ENCODE measurements at regions not wholly inside any gene's neighbourhood (a gene's known extent, or its start where the extent isn't known, plus 50 kb on each side); places are given as distances from the start of the nearest gene placed in this dataset.

DNA sequence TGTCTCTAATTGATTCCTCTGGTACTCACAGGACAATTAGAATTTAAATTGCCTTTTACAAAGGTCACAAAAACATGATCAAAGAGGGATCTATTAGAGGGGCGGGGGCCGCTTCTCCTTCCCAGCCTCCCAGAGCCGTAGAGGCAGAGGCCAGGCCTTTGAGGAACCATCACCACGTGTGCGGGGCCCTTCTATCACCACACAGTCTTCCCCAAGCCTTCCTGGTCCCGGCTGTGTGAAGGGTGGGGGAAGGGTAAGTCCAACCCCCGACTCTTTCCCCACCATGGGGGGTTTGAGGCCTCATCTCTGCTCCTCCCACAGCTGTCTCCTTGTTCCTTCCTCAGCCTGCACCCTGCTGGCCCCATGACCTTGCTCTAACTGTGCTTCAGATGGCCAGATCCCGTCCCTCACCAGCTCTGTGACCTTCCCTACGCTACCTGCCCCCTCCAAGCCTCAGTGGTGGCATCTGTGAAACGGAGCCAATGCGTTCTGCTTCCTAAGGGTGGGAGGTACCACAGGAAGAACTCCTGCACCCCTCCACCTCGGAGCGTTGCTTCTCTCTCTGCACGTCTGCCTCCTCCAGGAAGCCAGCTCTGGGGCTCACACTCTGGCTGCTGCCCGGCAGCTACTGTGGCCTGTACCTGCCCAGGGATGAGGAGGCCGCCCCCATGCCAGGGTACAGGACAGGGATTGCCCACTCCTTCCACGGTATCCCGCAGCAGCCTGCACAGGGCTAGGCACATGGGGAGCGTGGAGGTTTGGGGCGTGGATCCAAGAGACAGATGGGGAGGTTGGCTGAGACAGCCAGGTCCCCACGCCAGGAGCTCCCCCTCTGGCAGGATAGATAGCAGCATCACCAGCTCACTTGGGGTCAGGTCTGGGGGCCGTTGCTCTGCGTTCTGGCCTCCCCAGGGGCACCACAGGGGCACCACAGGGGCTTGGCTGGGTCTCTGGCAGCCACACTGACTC, 83.8 kb downstream of the LINGO1 start:
- Mint-ChIP-seq H3K27ac (ENCODE audit: unreplicated experiment) (no peak overlapping the region), H3K9me3 (ENCODE audit: unreplicated experiment) (no peaks in the 10 kb centered on the region), H3K36me3 (ENCODE audit: unreplicated experiment) (no peaks in the 10 kb centered on the region), H3K4me3 (ENCODE audit: unreplicated experiment) (no peak overlapping the region), H3K27me3 (ENCODE audit: unreplicated experiment) (no peaks in the 10 kb centered on the region), H3K4me1 (ENCODE audit: unreplicated experiment) (peaks cover 6% of the 10 kb centered on the region)
- no peak for TF ChIP-seq CTCF (IDR thresholded peaks at IDR 0.05)
- DNase-seq (ENCODE audit: extremely low spot score, unreplicated experiment): no peak

GRCh38 chr15:77547801-77548588, 84.7 kb downstream of the LINGO1 start:
- no peak for DNase-seq (ENCODE audit: extremely low spot score, unreplicated experiment)
- peaks cover 13% of the 10 kb centered on the region for H3K4me1 Mint-ChIP-seq (ENCODE audit: unreplicated experiment)
- TF ChIP-seq CTCF (IDR thresholded peaks at IDR 0.05): no peak
- H3K36me3 Mint-ChIP-seq (ENCODE audit: unreplicated experiment): no peaks in the 10 kb centered on the region
- H3K27me3 Mint-ChIP-seq (ENCODE audit: unreplicated experiment): no peaks in the 10 kb centered on the region
- H3K4me3 Mint-ChIP-seq (ENCODE audit: unreplicated experiment): no peak overlapping the region
- no peaks in the 10 kb centered on the region for H3K9me3 Mint-ChIP-seq (ENCODE audit: unreplicated experiment)
- H3K27ac Mint-ChIP-seq (ENCODE audit: unreplicated experiment): no peak overlapping the region

- no peak for DNase-seq (ENCODE audit: extremely low spot score, unreplicated experiment)
- H3K36me3 Mint-ChIP-seq (ENCODE audit: unreplicated experiment): no peaks in the 10 kb centered on the region
- peaks cover 24% of the 10 kb centered on the region for H3K4me1 Mint-ChIP-seq (ENCODE audit: unreplicated experiment)
- no peak overlapping the region for H3K4me3 Mint-ChIP-seq (ENCODE audit: unreplicated experiment)
- no peaks in the 10 kb centered on the region for H3K27me3 Mint-ChIP-seq (ENCODE audit: unreplicated experiment)
- TF ChIP-seq CTCF (IDR thresholded peaks at IDR 0.05): no peak
- H3K27ac Mint-ChIP-seq (ENCODE audit: unreplicated experiment): no peak overlapping the region
- no peaks in the 10 kb centered on the region for H3K9me3 Mint-ChIP-seq (ENCODE audit: unreplicated experiment)
These were observed 85.8 kb downstream of the LINGO1 start for GRCh38 chr15:77546870-77547269.

DNA sequence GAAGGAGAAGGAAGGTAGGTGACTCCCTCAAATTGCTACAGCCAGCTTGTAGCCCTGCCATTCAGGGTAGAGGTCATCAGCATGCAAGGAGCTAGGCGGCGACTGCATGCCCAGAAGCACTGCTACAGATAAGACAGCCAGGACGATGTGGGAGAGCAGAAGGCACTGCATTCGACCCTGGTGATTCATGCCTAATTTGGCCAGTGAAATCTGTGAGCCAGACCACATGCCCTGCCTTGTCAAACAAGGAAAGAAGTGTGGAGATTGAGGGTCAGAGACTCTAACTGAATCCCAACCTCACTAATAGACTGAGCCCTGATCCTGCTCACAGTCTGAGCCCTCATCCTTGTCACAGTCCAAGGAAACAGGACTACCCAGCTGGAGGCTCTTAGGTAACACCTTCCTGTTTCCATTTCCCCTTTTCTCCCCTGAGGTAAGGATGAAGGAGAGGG, 86.6 kb downstream of the LINGO1 start:
- Mint-ChIP-seq H3K36me3 (ENCODE audit: unreplicated experiment) (no peaks in the 10 kb centered on the region), H3K27me3 (ENCODE audit: unreplicated experiment) (no peaks in the 10 kb centered on the region), H3K9me3 (ENCODE audit: unreplicated experiment) (no peaks in the 10 kb centered on the region), H3K4me1 (ENCODE audit: unreplicated experiment) (peaks cover 32% of the 10 kb centered on the region), H3K27ac (ENCODE audit: unreplicated experiment) (no peak overlapping the region), H3K4me3 (ENCODE audit: unreplicated experiment) (no peak overlapping the region)
- no peak for TF ChIP-seq CTCF (IDR thresholded peaks at IDR 0.05)
- DNase-seq (ENCODE audit: extremely low spot score, unreplicated experiment): no peak

- Mint-ChIP-seq H3K4me1 (ENCODE audit: unreplicated experiment) (peaks cover 37% of the 10 kb centered on the region), H3K9me3 (ENCODE audit: unreplicated experiment) (no peaks in the 10 kb centered on the region), H3K27ac (ENCODE audit: unreplicated experiment) (no peak overlapping the region), H3K36me3 (ENCODE audit: unreplicated experiment) (no peaks in the 10 kb centered on the region), H3K27me3 (ENCODE audit: unreplicated experiment) (no peaks in the 10 kb centered on the region), H3K4me3 (ENCODE audit: unreplicated experiment) (no peak overlapping the region)
- no peak for TF ChIP-seq CTCF (IDR thresholded peaks at IDR 0.05)
- no peak for DNase-seq (ENCODE audit: extremely low spot score, unreplicated experiment)
These were observed 87.7 kb downstream of the LINGO1 start for GRCh38 chr15:77545058-77545457.

All from osteocyte (in vitro differentiated cells).